GM10266 (cell line): ENCODE measurements at regions not wholly inside any gene's neighbourhood (a gene's known extent, or its start where the extent isn't known, plus 50 kb on each side); places are given as distances from the start of the nearest gene placed in this dataset.

ENCODE experiments used
- DNase-seq: peaks from one replicate; pipeline ENCODE4 v3.0.0; 2012; ENCODE audit errors: extremely low spot score
- CTCF ChIP-seq: IDR thresholded peaks from 2 replicates; pipeline ENCODE4 v1.5.1; 2012; ENCODE audit warnings: mild to moderate bottlenecking, low read depth; ENCODE audit not compliant: control insufficient read depth, insufficient read depth; ENCODE audit errors: missing control alignments

GRCh38 chr5:93069276-93069675 lies 511.7 kb downstream of the NR2F1-AS1 start:
- no peak for TF ChIP-seq CTCF
- no peak for DNase-seq

- TF ChIP-seq CTCF, result peak; percentile 28
- DNase-seq, result peak; percentile 5
Measured at GRCh38 chr5:93062548-93062947, 518.5 kb downstream of the NR2F1-AS1 start.

- no peak for TF ChIP-seq CTCF
- no peak for DNase-seq
Measured at GRCh38 chr5:93058309-93058708, 522.7 kb downstream of the NR2F1-AS1 start.

GRCh38 chr5:93057311-93057710 lies 523.7 kb downstream of the NR2F1-AS1 start:
- DNase-seq, result no peak
- no peak for TF ChIP-seq CTCF

GRCh38 chr5:93055971-93056370 lies 525.0 kb downstream of the NR2F1-AS1 start:
- DNase-seq, result no peak
- no peak for TF ChIP-seq CTCF

GRCh38 chr5:93055561-93055960 lies 525.5 kb downstream of the NR2F1-AS1 start:
- no peak for TF ChIP-seq CTCF
- no peak for DNase-seq

GRCh38 chr5:93054424-93055163 lies 526.4 kb downstream of the NR2F1-AS1 start:
- TF ChIP-seq CTCF, result no peak
- DNase-seq, result no peak
